NB4 (cell line): ENCODE measurements at regions not wholly inside any gene's neighbourhood (a gene's known extent, or its start where the extent isn't known, plus 50 kb on each side); places are given as distances from the start of the nearest gene placed in this dataset.

Experiments used
- DNase-seq: peaks from one replicate; pipeline ENCODE4 v3.0.0; 2010; ENCODE audit warnings: low read depth
- H3K4me3 ChIP-seq: one replicate; pipeline ENCODE4 v1.5.1; 2011; ENCODE audit warnings: mild to moderate bottlenecking, low read depth, low read length, moderate library complexity
- CTCF ChIP-seq: IDR thresholded peaks from one replicate; pipeline ENCODE4 v1.5.1; 2012; ENCODE audit warnings: low read depth, low read length
- MAX ChIP-seq: IDR thresholded peaks from 2 replicates; pipeline ENCODE4 v1.6.1; 2011; ENCODE audit warnings: low read depth, low read length
- MYC ChIP-seq: IDR thresholded peaks from 2 replicates; pipeline ENCODE4 v1.6.1; 2011; ENCODE audit warnings: low read depth, low read length
- POLR2A ChIP-seq: IDR thresholded peaks from 2 replicates; pipeline ENCODE4 v1.6.1; 2011; ENCODE audit warnings: mild to moderate bottlenecking; ENCODE audit not compliant: insufficient read length; ENCODE audit errors: extremely low read depth

- DNase-seq: no peak
- TF ChIP-seq MYC (no peak), MAX (no peak), POLR2A (no peak), CTCF (no peak)
- H3K4me3 ChIP-seq: no peak overlapping the region
Observed at GRCh38 chr5:113652161-113652560, 138.7 kb downstream of the YTHDC2 start.

- TF ChIP-seq MYC: no peak
- TF ChIP-seq POLR2A: no peak
- TF ChIP-seq MAX: no peak
- no peak for TF ChIP-seq CTCF
- no peak for DNase-seq
- no peak overlapping the region for H3K4me3 ChIP-seq
Observed at GRCh38 chr5:113654828-113655227, 141.3 kb downstream of the YTHDC2 start.

GRCh38 chr5:113660206-113660605, 146.7 kb downstream of the YTHDC2 start:
- DNase-seq: no peak
- no peak overlapping the region for H3K4me3 ChIP-seq
- TF ChIP-seq CTCF: no peak
- no peak for TF ChIP-seq MAX
- TF ChIP-seq MYC: no peak
- TF ChIP-seq POLR2A: no peak

GRCh38 chr5:113660706-113661250, 147.3 kb downstream of the YTHDC2 start:
- no peak overlapping the region for H3K4me3 ChIP-seq
- DNase-seq: no peak
- TF ChIP-seq MAX (no peak), MYC (no peak), POLR2A (no peak), CTCF (no peak)

- H3K4me3 ChIP-seq: no peak overlapping the region
- TF ChIP-seq POLR2A: no peak
- TF ChIP-seq CTCF: peak; percentile 45
- peak; percentile 23 for DNase-seq
Observed at GRCh38 chr5:113663879-113664541, 150.5 kb downstream of the YTHDC2 start.
